Thoracic aorta (tissue), 2 donors: ENCODE measurements at regions not wholly inside any gene's neighbourhood (a gene's known extent, or its start where the extent isn't known, plus 50 kb on each side); places are given as distances from the start of the nearest gene placed in this dataset.

Experiments
- ATAC-seq: fragments of 150-250 bp; one replicate; pipeline ENCODE4 v1.8.0; 2017; ENCODE audit warnings: low read depth; ENCODE audit not compliant: insufficient number of reproducible peaks, low FRiP score
- DNase-seq: peaks from one replicate; pipeline ENCODE4 v3.0.0-alpha.2; 2020; ENCODE audit warnings: low spot score
- H3K27ac ChIP-seq, 2 donors: fragments of 200-600 bp; sonication (generic); 1 replicate in 1 of 2; 2 replicates in 1 of 2; pipeline ENCODE4 v1.5.1; 2016; ENCODE audit warnings: mild to moderate bottlenecking in 2 of 2, moderate library complexity in 2 of 2
- H3K27me3 ChIP-seq: fragments of 200-600 bp; sonication (generic); replicated peaks from 2 replicates; pipeline ENCODE4 v1.6.0; 2016; ENCODE audit warnings: mild to moderate bottlenecking; ENCODE audit not compliant: insufficient read depth
- H3K36me3 ChIP-seq: fragments of 200-600 bp; sonication (generic); one replicate; pipeline ENCODE4 v1.5.1; 2016
- H3K4me1 ChIP-seq, 2 donors: fragments of 200-600 bp; sonication (generic); 1 replicate in 1 of 2; 2 replicates in 1 of 2; pipeline versions ENCODE4 v1.5.1 to v1.6.0; 2016; ENCODE audit warnings: low read depth in 2 of 2, mild to moderate bottlenecking in 1 of 2; ENCODE audit not compliant: control insufficient read depth in 1 of 2
- H3K4me3 ChIP-seq: fragments of 200-600 bp; sonication (generic); 2 replicates; pipeline ENCODE4 v1.5.1; 2016; ENCODE audit warnings: mild to moderate bottlenecking
- H3K9me3 ChIP-seq: fragments of 200-600 bp; sonication (generic); 2 replicates; pipeline ENCODE4 v1.5.1; 2016
- CTCF ChIP-seq: fragments of 200-600 bp; sonication (generic); IDR thresholded peaks from one replicate; pipeline ENCODE4 v1.5.1; 2019; ENCODE audit warnings: antibody characterized with exemption

- DNase-seq (no peak), ATAC-seq (no peak)
- no peak for TF ChIP-seq CTCF
- Histone ChIP-seq H3K4me3 (no peak overlapping the region), H3K36me3 (no peaks in the 10 kb centered on the region), H3K27ac (no peak overlapping the region), H3K27me3 (no peaks in the 10 kb centered on the region), H3K9me3 (no peaks in the 10 kb centered on the region), H3K4me1 (peaks cover 12 to 26% of the 10 kb centered on the region in 2 donors)
Observed at GRCh38 chr14:54207075-54207474, 189.7 kb upstream of the CDKN3 start.

- no peak for DNase-seq
- Histone ChIP-seq H3K4me1 (peaks cover 15 to 31% of the 10 kb centered on the region in 2 donors), H3K27ac (no peak overlapping the region), H3K36me3 (no peaks in the 10 kb centered on the region), H3K27me3 (no peaks in the 10 kb centered on the region), H3K4me3 (no peak overlapping the region), H3K9me3 (no peaks in the 10 kb centered on the region)
- no peak for TF ChIP-seq CTCF
- ATAC-seq = no peak
Observed at GRCh38 chr14:54207476-54208462, 189.0 kb upstream of the CDKN3 start.

- Histone ChIP-seq H3K27ac (no peak overlapping the region), H3K36me3 (no peaks in the 10 kb centered on the region), H3K4me3 (no peak overlapping the region), H3K27me3 (no peaks in the 10 kb centered on the region), H3K9me3 (no peaks in the 10 kb centered on the region), H3K4me1 (peaks cover 15 to 31% of the 10 kb centered on the region in 2 donors)
- ATAC-seq (no peak), DNase-seq (no peak)
- TF ChIP-seq CTCF = no peak
Observed at GRCh38 chr14:54208751-54209150, 188.1 kb upstream of the CDKN3 start.

- Histone ChIP-seq H3K4me1 (peaks cover 15 to 31% of the 10 kb centered on the region in 2 donors), H3K27me3 (no peaks in the 10 kb centered on the region), H3K36me3 (no peaks in the 10 kb centered on the region), H3K4me3 (no peak overlapping the region), H3K9me3 (no peaks in the 10 kb centered on the region), H3K27ac (no peak overlapping the region)
- no peak for TF ChIP-seq CTCF
- DNase-seq (no peak), ATAC-seq (no peak)
Observed at GRCh38 chr14:54209511-54210250, 187.1 kb upstream of the CDKN3 start.
